Endothelial cell of umbilical vein (primary cell): ENCODE measurements at regions not wholly inside any gene's neighbourhood (a gene's known extent, or its start where the extent isn't known, plus 50 kb on each side); places are given as distances from the start of the nearest gene placed in this dataset.

ENCODE experiments used
- BruUV-seq: library from RNA; stranded (reverse); fragments of 400-500 nt; replicated peaks from 2 replicates; lab custom pipeline; 2021; lab: Mats Ljungman, UMichigan
- CTCF ChIA-PET: fragments of 300-600, 350-600 bp; sonication (Branson Sonifier 250); formaldehyde crosslinking; loops from one replicate; lab custom pipeline; 2021; ENCODE audit warnings: antibody characterized with exemption, inconsistent platforms; lab: Charles Lee
- POLR2A ChIA-PET: fragments of 300-600, 350-600 bp; sonication (Branson Sonifier 250); formaldehyde crosslinking; loops from one replicate; lab custom pipeline; 2021; ENCODE audit warnings: antibody characterized with exemption, inconsistent platforms; lab: Charles Lee
- DNase-seq: peaks from one replicate; pipeline ENCODE4 v3.0.0-alpha.2; 2011; ENCODE audit warnings: low read depth, low spot score
- FAIRE-seq: peaks from 2 replicates; lab custom pipeline; 2011; peaks lifted over from hg19 to GRCh38; lab: Jason Lieb, UNC
- H2AFZ ChIP-seq: 2 replicates; pipeline ENCODE4 v1.6.0; 2012; ENCODE audit warnings: low read depth, low read length, control low read depth, inconsistent platforms
- H3K27ac ChIP-seq: 2 replicates; pipeline ENCODE4 v1.5.1; 2011; ENCODE audit warnings: low read depth, mild to moderate bottlenecking, control low read depth, low read length, moderate library complexity; ENCODE audit not compliant: insufficient read depth
- H3K27me3 ChIP-seq, 2 experiments: 2 replicates each; pipeline versions ENCODE4 v1.6.0 to v1.6.1; 2011; ENCODE audit warnings: low read length in 2 of 2, mixed read lengths in 1 of 2; ENCODE audit not compliant: control insufficient read depth in 2 of 2, insufficient read depth in 2 of 2
- H3K36me3 ChIP-seq, 2 experiments: 2 replicates in 1 of 2; 3 replicates in 1 of 2; pipeline ENCODE4 v1.5.1; 2011; ENCODE audit warnings: low read length in 2 of 2, mild to moderate bottlenecking in 1 of 2, moderate library complexity in 1 of 2; ENCODE audit not compliant: control insufficient read depth in 2 of 2, insufficient read depth in 2 of 2; ENCODE audit errors: extremely low read depth in 1 of 2
- H3K4me1 ChIP-seq: 3 replicates; pipeline ENCODE4 v1.5.1; 2011; ENCODE audit warnings: mild to moderate bottlenecking, low read length; ENCODE audit not compliant: control insufficient read depth, insufficient read depth; ENCODE audit errors: extremely low read depth
- H3K4me2 ChIP-seq: 2 replicates; pipeline ENCODE4 v1.6.1; 2011; ENCODE audit warnings: low read length, control low read depth, mixed read lengths; ENCODE audit not compliant: insufficient read depth
- H3K4me3 ChIP-seq, 3 experiments: fragments of 200-600 bp in 1 of 3; sonication (generic), shearing (Covaris generic) in 1 of 3; replicated peaks in 1 of 3; 2 replicates each; pipeline ENCODE4 v1.5.1; 2011 to 2016; ENCODE audit warnings: control low read depth in 3 of 3, low read length in 3 of 3, mild to moderate bottlenecking in 2 of 3, inconsistent platforms in 1 of 3, low read depth in 1 of 3, moderate library complexity in 1 of 3; ENCODE audit not compliant: insufficient read depth in 1 of 3
- H3K79me2 ChIP-seq: 2 replicates; pipeline ENCODE4 v1.6.0; 2012; ENCODE audit warnings: low read length, inconsistent platforms; ENCODE audit not compliant: control insufficient read depth, insufficient read depth
- H3K9ac ChIP-seq: replicated peaks from 2 replicates; pipeline ENCODE3; 2011; ENCODE audit warnings: low read length, control low read depth; ENCODE audit not compliant: insufficient read depth; ENCODE audit errors: extremely low read depth
- H3K9me1 ChIP-seq: replicated peaks from 3 replicates; pipeline ENCODE4 v1.6.0; 2011; ENCODE audit warnings: mild to moderate bottlenecking, low read length; ENCODE audit not compliant: control insufficient read depth, insufficient read depth; ENCODE audit errors: extremely low read depth
- H3K9me3 ChIP-seq: replicated peaks from 2 replicates; pipeline ENCODE4 v1.5.1; 2012; ENCODE audit warnings: low read length, inconsistent platforms; ENCODE audit not compliant: control insufficient read depth, insufficient read depth
- H4K20me1 ChIP-seq: replicated peaks from 2 replicates; pipeline ENCODE3; 2011; ENCODE audit warnings: mild to moderate bottlenecking, low read length; ENCODE audit not compliant: control insufficient read depth, insufficient read depth; ENCODE audit errors: extremely low read depth
- EZH2 ChIP-seq: IDR thresholded peaks from 2 replicates; pipeline ENCODE4 v1.6.1; 2012; ENCODE audit warnings: borderline replicate concordance, low read depth, mild to moderate bottlenecking, moderate library complexity, low read length, inconsistent platforms; ENCODE audit not compliant: severe bottlenecking
- FOS ChIP-seq: IDR thresholded peaks from 2 replicates; pipeline ENCODE4 v1.6.1; 2011; ENCODE audit warnings: mild to moderate bottlenecking, low read length, moderate library complexity, borderline replicate concordance; ENCODE audit not compliant: insufficient read depth
- GATA2 ChIP-seq: IDR thresholded peaks from 2 replicates; pipeline ENCODE4 v1.7.0; 2011; ENCODE audit warnings: low read depth, mild to moderate bottlenecking, moderate library complexity, mixed read lengths, low read length; ENCODE audit not compliant: insufficient read length, insufficient read depth
- JUN ChIP-seq: IDR thresholded peaks from 2 replicates; pipeline ENCODE4 v1.6.1; 2011; ENCODE audit warnings: borderline replicate concordance, low read depth; ENCODE audit not compliant: insufficient read length, insufficient read depth
- MYC ChIP-seq: IDR thresholded peaks from one replicate; pipeline ENCODE4 v1.6.1; 2011; ENCODE audit warnings: mild to moderate bottlenecking, low read depth, low read length
- POLR2A ChIP-seq: IDR thresholded peaks from 2 replicates; pipeline ENCODE4 v1.6.1; 2012; ENCODE audit warnings: low read depth, mild to moderate bottlenecking, control low read depth, low read length
- dilution Hi-C: fragments of 300-500 bp; cut with MboI; formaldehyde crosslinking; loops from one replicate; pipeline ENCODE4 v1.15.0; 2019; ENCODE audit warnings: low sequenced_read_pairs; ENCODE audit not compliant: extremely low pct_ligation_motif_present
- intact Hi-C: fragments of 100-400 bp; cut with micrococcal nuclease; formaldehyde crosslinking; loops from one replicate; pipeline ENCODE4 v1.10.0; 2022

DNA sequence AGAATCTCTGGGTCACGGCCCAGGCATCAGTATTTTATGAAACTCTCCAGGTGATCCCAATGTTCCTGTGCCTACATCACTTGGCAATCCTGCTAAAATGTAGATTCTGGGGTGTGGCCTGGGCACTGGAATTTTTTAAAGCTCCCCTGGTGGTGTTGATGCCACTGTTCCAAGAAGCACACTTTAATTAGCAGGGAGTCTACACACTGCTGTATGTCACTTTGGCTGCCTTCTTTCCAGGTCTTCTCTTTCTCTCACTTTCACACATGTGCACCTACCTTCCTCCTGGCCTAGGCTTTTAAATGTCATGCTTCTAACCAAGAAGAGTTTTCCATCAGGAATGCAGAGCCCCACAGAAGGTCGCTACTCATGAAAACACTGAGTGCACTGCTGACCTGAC, 136.0 kb upstream of the ALDH1B1 start:
- H3K9me1 ChIP-seq, result no peaks in the 10 kb centered on the region
- no peaks in the 10 kb centered on the region for H3K79me2 ChIP-seq
- dilution Hi-C loops (no loop called here), intact Hi-C loops (no loop called here)
- no peak for DNase-seq
- H3K36me3 ChIP-seq, result no peaks in the 10 kb centered on the region
- POLR2A ChIA-PET, result no interaction called here
- no peak overlapping the region for H3K4me2 ChIP-seq
- H3K27me3 ChIP-seq, result peaks cover 6 to 7% of the 10 kb centered on the region in 2 experiments
- H2AFZ ChIP-seq, result no peak overlapping the region
- TF ChIP-seq JUN, result no peak
- no peak for TF ChIP-seq MYC
- no peak for TF ChIP-seq GATA2
- TF ChIP-seq FOS, result no peak
- no peak for TF ChIP-seq EZH2
- TF ChIP-seq POLR2A, result no peak
- no peak overlapping the region for H3K4me3 ChIP-seq
- no peaks in the 10 kb centered on the region for H3K4me1 ChIP-seq
- H3K9ac ChIP-seq, result no peak overlapping the region
- H3K9me3 ChIP-seq, result no peaks in the 10 kb centered on the region
- FAIRE-seq, result no peak
- CTCF ChIA-PET, result no interaction called here
- H4K20me1 ChIP-seq, result no peaks in the 10 kb centered on the region
- BruUV-seq, result no TSS peak
- no peak overlapping the region for H3K27ac ChIP-seq

GRCh38 chr9:38255599-38255998, 136.9 kb upstream of the ALDH1B1 start:
- TF ChIP-seq MYC, result no peak
- TF ChIP-seq POLR2A, result no peak
- no peak for TF ChIP-seq GATA2
- no peak for TF ChIP-seq JUN
- Histone ChIP-seq H3K9ac (no peak overlapping the region), H4K20me1 (no peaks in the 10 kb centered on the region), H3K79me2 (no peaks in the 10 kb centered on the region), H3K4me3 (no peak overlapping the region), H3K9me3 (no peaks in the 10 kb centered on the region), H3K4me2 (no peak overlapping the region), H3K36me3 (no peaks in the 10 kb centered on the region), H3K27me3 (peaks cover 6 to 8% of the 10 kb centered on the region in 2 experiments), H3K4me1 (no peaks in the 10 kb centered on the region), H2AFZ (no peak overlapping the region), H3K27ac (no peak overlapping the region), H3K9me1 (no peaks in the 10 kb centered on the region)
- DNase-seq (no peak), FAIRE-seq (no peak)
- ChIA-PET CTCF (no interaction called here), POLR2A (no interaction called here)
- BruUV-seq, result no TSS peak
- intact Hi-C loops, result no loop called here
- dilution Hi-C loops, result no loop called here
